ENCODE measurements at regions not wholly inside any gene's neighbourhood (a gene's known extent, or its start where the extent isn't known, plus 50 kb on each side); places are given as distances from the start of the nearest gene placed in this dataset.

DNA sequence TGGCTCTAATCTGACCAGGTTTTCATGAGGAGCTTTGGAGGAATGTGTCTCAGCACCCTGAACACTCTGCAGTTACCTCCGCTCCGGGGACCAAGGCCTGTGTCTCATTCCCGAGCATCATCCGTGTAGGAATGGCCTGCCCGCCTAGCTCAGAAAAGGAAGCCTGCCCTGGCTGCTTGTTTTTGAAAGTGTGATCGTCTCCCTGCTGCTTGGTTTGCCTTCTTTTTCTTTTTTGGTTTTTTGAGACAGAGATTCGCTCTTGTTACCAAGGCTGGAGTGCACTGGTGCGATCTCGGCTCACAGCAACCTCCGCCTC is 73.3 kb downstream of the CRLF2 start:
- TF ChIP-seq CTBP1 (IDR thresholded peaks at IDR 0.05; ENCODE audit: borderline replicate concordance) (no peak), SP1 (IDR thresholded peaks at IDR 0.05) (no peak), TARDBP (IDR thresholded peaks at IDR 0.05) (no peak), LEF1 (IDR thresholded peaks at IDR 0.05; ENCODE audit: borderline replicate concordance) (no peak), ARNT (IDR thresholded peaks at IDR 0.05) (no peak), ZNF384 (IDR thresholded peaks at IDR 0.05) (no peak), L3MBTL2 (conservative IDR thresholded peaks at IDR 0.05) (no peak), SUZ12 (IDR thresholded peaks at IDR 0.05) (no peak)
- TF ChIP-seq, protein P1, sequence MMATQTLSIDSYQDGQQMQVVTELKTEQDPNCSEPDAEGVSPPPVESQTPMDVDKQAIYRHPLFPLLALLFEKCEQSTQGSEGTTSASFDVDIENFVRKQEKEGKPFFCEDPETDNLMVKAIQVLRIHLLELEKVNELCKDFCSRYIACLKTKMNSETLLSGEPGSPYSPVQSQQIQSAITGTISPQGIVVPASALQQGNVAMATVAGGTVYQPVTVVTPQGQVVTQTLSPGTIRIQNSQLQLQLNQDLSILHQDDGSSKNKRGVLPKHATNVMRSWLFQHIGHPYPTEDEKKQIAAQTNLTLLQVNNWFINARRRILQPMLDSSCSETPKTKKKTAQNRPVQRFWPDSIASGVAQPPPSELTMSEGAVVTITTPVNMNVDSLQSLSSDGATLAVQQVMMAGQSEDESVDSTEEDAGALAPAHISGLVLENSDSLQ (IDR thresholded peaks at IDR 0.05), result no peak
